SK-N-SH (cell line): ENCODE measurements at regions not wholly inside any gene's neighbourhood (a gene's known extent, or its start where the extent isn't known, plus 50 kb on each side); places are given as distances from the start of the nearest gene placed in this dataset.

ENCODE experiments used
- CTCF ChIA-PET: fragments of 300-600, 350-600 bp; formaldehyde crosslinking; extraction: SDS; loops from one replicate; lab custom pipeline; 2021; lab: Yijun Ruan, JAX
- POLR2A ChIA-PET: fragments of 350-600 bp; sonication (Branson Sonifier 250); formaldehyde crosslinking; extraction: SDS; loops from one replicate; lab custom pipeline; 2020; ENCODE audit warnings: antibody characterized with exemption, inconsistent platforms; lab: Yijun Ruan, JAX
- DNase-seq: peaks from one replicate; pipeline ENCODE4 v3.0.0; 2012
- H2AFZ ChIP-seq: fragments of 200-600 bp; sonication (generic); 2 replicates; pipeline ENCODE4 v1.8.1; 2016; ENCODE audit warnings: antibody characterized with exemption, mild to moderate bottlenecking, low read depth
- H3F3A ChIP-seq: fragments of 200-600 bp; sonication (generic); replicated peaks from 2 replicates; pipeline ENCODE3; 2016; ENCODE audit warnings: antibody characterized with exemption, mild to moderate bottlenecking; ENCODE audit not compliant: insufficient read depth
- H3K27ac ChIP-seq, 2 experiments: fragments of 200-500 bp in 1 of 2; fragments of 200-600 bp in 1 of 2; sonication (Bioruptor generic) in 1 of 2; sonication (generic), shearing (Covaris generic) in 1 of 2; 2 replicates each; pipeline versions ENCODE4 v1.5.1 to v1.6.1; 2014 to 2016; ENCODE audit warnings: low read depth in 2 of 2, inconsistent platforms in 1 of 2, low read length in 1 of 2, mild to moderate bottlenecking in 1 of 2, mixed read lengths in 1 of 2
- H3K27me3 ChIP-seq: fragments of 200-600 bp; sonication (generic), shearing (Covaris generic); 2 replicates; pipeline ENCODE4 v1.6.1; 2016; ENCODE audit warnings: mixed run types; ENCODE audit not compliant: insufficient read depth
- H3K36me3 ChIP-seq, 2 experiments: fragments of 200-500 bp in 1 of 2; fragments of 200-600 bp in 1 of 2; sonication (Bioruptor generic) in 1 of 2; sonication (generic) in 1 of 2; replicated peaks in 1 of 2; 2 replicates each; pipeline versions ENCODE3 to v1.5.1; 2014 to 2016; ENCODE audit warnings: low read length in 1 of 2, mild to moderate bottlenecking in 1 of 2; ENCODE audit not compliant: insufficient read depth in 2 of 2, control insufficient read depth in 1 of 2
- H3K4me1 ChIP-seq, 2 experiments: fragments of 200-500 bp in 1 of 2; fragments of 200-600 bp in 1 of 2; sonication (Bioruptor generic) in 1 of 2; sonication (generic), shearing (Covaris generic) in 1 of 2; 2 replicates each; pipeline versions ENCODE4 v1.5.1 to v1.6.1; 2014 to 2016; ENCODE audit warnings: low read depth in 1 of 2, low read length in 1 of 2, mixed run types in 1 of 2; ENCODE audit not compliant: insufficient read depth in 2 of 2, control insufficient read depth in 1 of 2
- H3K4me2 ChIP-seq: fragments of 200-600 bp; sonication (generic), shearing (Covaris generic); 2 replicates; pipeline ENCODE4 v1.6.1; 2017; ENCODE audit warnings: mixed run types
- H3K4me3 ChIP-seq, 2 experiments: fragments of 200-500 bp in 1 of 2; fragments of 200-600 bp in 1 of 2; sonication (Bioruptor generic) in 1 of 2; sonication (generic), shearing (Covaris generic) in 1 of 2; 2 replicates each; pipeline versions ENCODE4 v1.5.1 to v1.8.1; 2014 to 2016; ENCODE audit warnings: low read depth in 2 of 2, inconsistent platforms in 1 of 2, low read length in 1 of 2, mild to moderate bottlenecking in 1 of 2, mixed read lengths in 1 of 2, moderate library complexity in 1 of 2
- H3K79me2 ChIP-seq: fragments of 200-600 bp; sonication (generic); 2 replicates; pipeline ENCODE4 v1.8.1; 2017; ENCODE audit warnings: mild to moderate bottlenecking; ENCODE audit not compliant: insufficient read depth
- H3K9ac ChIP-seq: fragments of 200-600 bp; sonication (generic); 2 replicates; pipeline ENCODE4 v1.6.1; 2017; ENCODE audit warnings: mixed run types
- H3K9me2 ChIP-seq: fragments of 200-600 bp; sonication (generic); 2 replicates; pipeline ENCODE4 v1.6.1; 2017; ENCODE audit warnings: mixed run types
- H3K9me3 ChIP-seq: fragments of 200-600 bp; sonication (generic); 2 replicates; pipeline ENCODE4 v1.6.1; 2017; ENCODE audit warnings: mixed run types, mild to moderate bottlenecking, moderate library complexity
- H4K20me1 ChIP-seq: fragments of 200-600 bp; sonication (generic); 2 replicates; pipeline ENCODE4 v1.6.1; 2017; ENCODE audit warnings: mild to moderate bottlenecking, mixed run types; ENCODE audit not compliant: insufficient read depth
- JUND ChIP-seq: IDR thresholded peaks from 2 replicates; pipeline ENCODE4 v1.4.0; 2012
- MXI1 ChIP-seq: IDR thresholded peaks from 2 replicates; pipeline ENCODE4 v1.6.1; 2012; ENCODE audit warnings: mild to moderate bottlenecking, low read depth, low read length, improper control_type of control experiment
- RXRA ChIP-seq: IDR thresholded peaks from 2 replicates; pipeline ENCODE4 v1.4.0; 2012; ENCODE audit warnings: low read depth, mild to moderate bottlenecking, borderline replicate concordance
- SMC3 ChIP-seq: IDR thresholded peaks from 2 replicates; pipeline ENCODE4 v1.6.1; 2012; ENCODE audit warnings: low read depth, low read length, improper control_type of control experiment
- TAF1 ChIP-seq: IDR thresholded peaks from 2 replicates; pipeline ENCODE4 v1.6.1; 2012; ENCODE audit warnings: low read depth, mild to moderate bottlenecking, low read length, moderate library complexity, borderline replicate concordance
- TCF12 ChIP-seq: IDR thresholded peaks from 2 replicates; pipeline ENCODE4 v1.4.0; 2012
- TEAD4 ChIP-seq: IDR thresholded peaks from 2 replicates; pipeline ENCODE4 v1.4.0; 2012; ENCODE audit warnings: mild to moderate bottlenecking, borderline replicate concordance; ENCODE audit not compliant: insufficient read depth
- WGBS: methylation state at CpG from one replicate; pipeline ENCODE4 v1.1.6; 2017; ENCODE audit warnings: low lambda C conversion rate; 5-methylcytosine and 5-hydroxymethylcytosine counted together
- TF ChIP-seq, protein P1 (sequence below): IDR thresholded peaks from 2 replicates; pipeline ENCODE4 v1.4.0; 2012; ENCODE audit warnings: low read depth
- TF ChIP-seq, protein P2 (sequence below): IDR thresholded peaks from 2 replicates; pipeline ENCODE4 v1.4.0; 2012; ENCODE audit warnings: low read depth, borderline replicate concordance
- TF ChIP-seq, protein P3 (sequence below): IDR thresholded peaks from 2 replicates; pipeline ENCODE4 v1.4.0; 2012; ENCODE audit warnings: low read depth, borderline replicate concordance

DNA sequence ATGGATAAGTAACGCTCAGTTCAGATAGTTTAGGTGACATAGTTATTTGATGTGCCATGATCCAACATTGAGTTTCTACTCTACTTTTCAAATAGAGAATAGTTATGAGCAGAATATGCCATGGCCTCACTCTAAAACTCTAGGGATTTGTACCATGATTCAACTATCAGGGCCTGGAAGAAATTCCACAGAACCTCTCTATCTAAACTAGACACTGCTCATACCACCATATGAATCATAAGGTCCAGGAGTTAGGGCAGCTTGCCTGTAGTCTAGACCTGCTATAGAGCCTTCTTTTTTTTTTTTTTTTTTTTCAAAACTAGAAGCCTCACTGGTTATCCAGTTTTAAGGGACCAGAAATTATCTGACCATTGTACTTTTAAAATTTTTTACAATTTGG is 571.8 kb upstream of the IMPG1 start:
- no peak overlapping the region for H3K4me3 ChIP-seq
- H3K4me1 ChIP-seq: no peaks in the 10 kb centered on the region
- H3K36me3 ChIP-seq: no peaks in the 10 kb centered on the region
- no peak overlapping the region for H3K4me2 ChIP-seq
- no peak overlapping the region for H3K9ac ChIP-seq
- ChIA-PET CTCF (interaction anchor here (1.3 kb wide), 1 partner anchor 368 kb away, joined by 3 read pairs; no protein-coding TSS in a partner anchor), POLR2A (no interaction called here)
- no peaks in the 10 kb centered on the region for H3F3A ChIP-seq
- H2AFZ ChIP-seq: no peak overlapping the region
- TF ChIP-seq, protein P1, sequence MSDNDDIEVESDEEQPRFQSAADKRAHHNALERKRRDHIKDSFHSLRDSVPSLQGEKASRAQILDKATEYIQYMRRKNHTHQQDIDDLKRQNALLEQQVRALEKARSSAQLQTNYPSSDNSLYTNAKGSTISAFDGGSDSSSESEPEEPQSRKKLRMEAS: no peak
- TF ChIP-seq, all 33 proteins: peak for 0
- H3K9me3 ChIP-seq: no peaks in the 10 kb centered on the region
- H3K79me2 ChIP-seq: no peaks in the 10 kb centered on the region
- no peaks in the 10 kb centered on the region for H4K20me1 ChIP-seq
- whole genome bisulfite sequencing: 0% methylated on average over 1 of the region's 1 CpG
- H3K27ac ChIP-seq: no peak overlapping the region
- H3K27me3 ChIP-seq: no peaks in the 10 kb centered on the region
- no peaks in the 10 kb centered on the region for H3K9me2 ChIP-seq
- DNase-seq: no peak

DNA sequence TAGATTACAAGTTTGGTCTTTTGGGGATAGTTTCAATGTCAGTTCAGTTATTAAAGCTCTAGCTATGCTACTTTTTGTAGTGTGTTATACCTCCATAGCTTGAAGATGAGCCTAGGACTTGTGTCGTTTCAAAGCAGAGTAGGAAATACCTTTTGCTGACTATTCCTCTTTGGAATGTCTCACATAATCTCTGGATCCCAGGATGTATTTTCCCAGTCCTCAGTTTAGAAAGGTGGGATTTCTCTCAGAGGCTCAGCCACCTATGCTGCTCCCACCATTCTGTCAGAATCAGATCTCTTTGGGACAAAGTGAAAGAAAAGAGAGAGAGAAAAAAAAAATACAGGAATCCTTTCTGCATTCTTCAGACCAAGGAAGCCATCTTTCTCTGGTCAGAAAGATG is 567.5 kb upstream of the IMPG1 start:
- Histone ChIP-seq H3K27ac (no peak overlapping the region), H3K27me3 (no peaks in the 10 kb centered on the region), H3F3A (no peaks in the 10 kb centered on the region), H3K4me2 (no peak overlapping the region), H3K79me2 (no peaks in the 10 kb centered on the region), H3K36me3 (no peaks in the 10 kb centered on the region), H3K4me3 (no peak overlapping the region), H3K9me2 (no peaks in the 10 kb centered on the region), H2AFZ (no peak overlapping the region), H3K4me1 (no peaks in the 10 kb centered on the region), H3K9ac (no peak overlapping the region), H3K9me3 (no peaks in the 10 kb centered on the region), H4K20me1 (no peaks in the 10 kb centered on the region)
- ChIA-PET CTCF (no interaction called here), POLR2A (no interaction called here)
- TF ChIP-seq, protein P2, sequence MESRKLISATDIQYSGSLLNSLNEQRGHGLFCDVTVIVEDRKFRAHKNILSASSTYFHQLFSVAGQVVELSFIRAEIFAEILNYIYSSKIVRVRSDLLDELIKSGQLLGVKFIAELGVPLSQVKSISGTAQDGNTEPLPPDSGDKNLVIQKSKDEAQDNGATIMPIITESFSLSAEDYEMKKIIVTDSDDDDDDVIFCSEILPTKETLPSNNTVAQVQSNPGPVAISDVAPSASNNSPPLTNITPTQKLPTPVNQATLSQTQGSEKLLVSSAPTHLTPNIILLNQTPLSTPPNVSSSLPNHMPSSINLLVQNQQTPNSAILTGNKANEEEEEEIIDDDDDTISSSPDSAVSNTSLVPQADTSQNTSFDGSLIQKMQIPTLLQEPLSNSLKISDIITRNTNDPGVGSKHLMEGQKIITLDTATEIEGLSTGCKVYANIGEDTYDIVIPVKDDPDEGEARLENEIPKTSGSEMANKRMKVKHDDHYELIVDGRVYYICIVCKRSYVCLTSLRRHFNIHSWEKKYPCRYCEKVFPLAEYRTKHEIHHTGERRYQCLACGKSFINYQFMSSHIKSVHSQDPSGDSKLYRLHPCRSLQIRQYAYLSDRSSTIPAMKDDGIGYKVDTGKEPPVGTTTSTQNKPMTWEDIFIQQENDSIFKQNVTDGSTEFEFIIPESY: no peak
- TF ChIP-seq TEAD4: no peak
- no peak for TF ChIP-seq JUND
- TF ChIP-seq, protein P1: no peak
- TF ChIP-seq, protein P3, sequence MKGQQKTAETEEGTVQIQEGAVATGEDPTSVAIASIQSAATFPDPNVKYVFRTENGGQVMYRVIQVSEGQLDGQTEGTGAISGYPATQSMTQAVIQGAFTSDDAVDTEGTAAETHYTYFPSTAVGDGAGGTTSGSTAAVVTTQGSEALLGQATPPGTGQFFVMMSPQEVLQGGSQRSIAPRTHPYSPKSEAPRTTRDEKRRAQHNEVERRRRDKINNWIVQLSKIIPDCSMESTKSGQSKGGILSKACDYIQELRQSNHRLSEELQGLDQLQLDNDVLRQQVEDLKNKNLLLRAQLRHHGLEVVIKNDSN: no peak
- TF ChIP-seq TAF1: no peak
- no peak for TF ChIP-seq TCF12
- TF ChIP-seq MXI1: no peak
- no peak for TF ChIP-seq RXRA
- no peak for TF ChIP-seq SMC3
- no peak for DNase-seq
- WGBS: 0% methylated on average over 1 of the region's 1 CpG
